ENCODE measurements at regions not wholly inside any gene's neighbourhood (a gene's known extent, or its start where the extent isn't known, plus 50 kb on each side); places are given as distances from the start of the nearest gene placed in this dataset.

DNA sequence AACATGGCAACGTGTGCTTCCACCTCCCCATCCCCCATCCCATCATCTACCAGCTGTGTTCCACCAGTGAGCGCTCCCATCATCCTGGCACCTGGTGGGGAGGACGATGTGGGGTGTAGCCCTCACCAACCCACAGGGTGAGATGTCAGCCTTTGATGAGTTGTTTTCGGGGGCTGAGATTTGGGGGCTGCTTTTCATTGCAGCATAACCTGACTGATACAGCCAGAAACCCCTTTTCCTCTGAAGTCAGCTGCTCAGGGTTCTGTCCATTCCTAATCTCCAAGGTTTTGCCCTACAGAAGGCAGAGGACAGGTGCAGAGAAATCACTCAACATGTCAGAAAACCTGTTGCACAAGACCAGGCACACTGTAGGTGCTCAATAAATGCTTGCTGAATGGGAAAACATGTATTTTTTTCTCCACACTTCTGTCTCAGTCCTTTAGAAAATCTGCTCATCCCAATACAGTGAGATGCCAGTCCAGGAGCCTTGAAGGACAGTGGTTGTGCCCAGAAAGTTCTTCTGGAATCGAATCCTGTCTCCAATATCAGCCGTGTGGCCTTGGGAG, 239.8 kb downstream of the RBM19 start:
- Histone ChIP-seq H3K56ac (ENCODE audit: insufficient read length, low read depth, low read length) (no peak overlapping the region), H3K4ac (ENCODE audit: low read depth, low read length) (no peak overlapping the region), H3K79me2 (ENCODE audit: insufficient read depth, low read length) (no peaks in the 10 kb centered on the region), H2BK5ac (ENCODE audit: insufficient read length, low read length) (no peak overlapping the region), H3K23ac (ENCODE audit: insufficient read length, low read depth, low read length) (no peak overlapping the region), H4K5ac (ENCODE audit: insufficient read length, low read depth, low read length) (no peak overlapping the region), H3K4me1 (ENCODE audit: insufficient read depth, low read length) (no peaks in the 10 kb centered on the region), H3K9me3 (ENCODE audit: control insufficient read depth, low read depth, low read length) (no peaks in the 10 kb centered on the region), H3K4me2 (ENCODE audit: insufficient read depth, insufficient read length, low read length) (no peak overlapping the region), H2BK15ac (ENCODE audit: low read depth, low read length) (no peak overlapping the region), H2BK20ac (ENCODE audit: low read depth, low read length, poor library complexity, severe bottlenecking) (no peak overlapping the region), H3K79me1 (ENCODE audit: insufficient read depth, low read depth, low read length, poor library complexity, severe bottlenecking) (no peaks in the 10 kb centered on the region), H2AK5ac (ENCODE audit: insufficient read length, low read length) (no peak overlapping the region), H2BK120ac (ENCODE audit: low read depth, low read length, poor library complexity, severe bottlenecking) (no peak overlapping the region), H4K20me1 (ENCODE audit: control insufficient read depth, insufficient read depth, insufficient read length) (no peaks in the 10 kb centered on the region), H4K91ac (ENCODE audit: insufficient read length, low read depth, low read length) (no peak overlapping the region), H3K18ac (ENCODE audit: insufficient read length, low read depth, low read length) (no peak overlapping the region), H3K27me3 (ENCODE audit: insufficient read depth, low read length) (no peaks in the 10 kb centered on the region), H3K23me2 (ENCODE audit: insufficient read length, low read depth, low read length, poor library complexity, severe bottlenecking) (no peaks in the 10 kb centered on the region), H2AFZ (ENCODE audit: low read length) (no peak overlapping the region), H3K27ac (ENCODE audit: insufficient read length, low read depth, low read length) (no peak overlapping the region), H2BK12ac (ENCODE audit: insufficient read length, low read depth, low read length) (no peak overlapping the region), H3T11ph (ENCODE audit: low read length) (no peak overlapping the region), H4K8ac (replicated peaks; ENCODE audit: insufficient read length, low read depth, low read length) (no peak overlapping the region), H3K9ac (ENCODE audit: extremely low read depth, insufficient read length, low read length) (no peak overlapping the region), H3K14ac (ENCODE audit: insufficient read depth, low read length) (no peak overlapping the region)
- WGBS (ENCODE audit: extremely low coverage, insufficient read length, low lambda C conversion rate) = no CpG with 5 or more reads among the region's 6 CpGs
- H3K4me1 Mint-ChIP-seq = peaks cover 4 to 5% of the 10 kb centered on the region in 2 experiments; a peak in 3 of 4 replicates
- no peaks in the 10 kb centered on the region for H3K9me3 Mint-ChIP-seq
- peaks cover 41% of the 10 kb centered on the region for H3K27me3 Mint-ChIP-seq (ENCODE audit: low read depth)
- no peak for DNase-seq
- no peaks in the 10 kb centered on the region for H3K36me3 Mint-ChIP-seq (ENCODE audit: insufficient read depth in 1 of 3, low read depth in 3 of 3)
- TF ChIP-seq, protein P1, sequence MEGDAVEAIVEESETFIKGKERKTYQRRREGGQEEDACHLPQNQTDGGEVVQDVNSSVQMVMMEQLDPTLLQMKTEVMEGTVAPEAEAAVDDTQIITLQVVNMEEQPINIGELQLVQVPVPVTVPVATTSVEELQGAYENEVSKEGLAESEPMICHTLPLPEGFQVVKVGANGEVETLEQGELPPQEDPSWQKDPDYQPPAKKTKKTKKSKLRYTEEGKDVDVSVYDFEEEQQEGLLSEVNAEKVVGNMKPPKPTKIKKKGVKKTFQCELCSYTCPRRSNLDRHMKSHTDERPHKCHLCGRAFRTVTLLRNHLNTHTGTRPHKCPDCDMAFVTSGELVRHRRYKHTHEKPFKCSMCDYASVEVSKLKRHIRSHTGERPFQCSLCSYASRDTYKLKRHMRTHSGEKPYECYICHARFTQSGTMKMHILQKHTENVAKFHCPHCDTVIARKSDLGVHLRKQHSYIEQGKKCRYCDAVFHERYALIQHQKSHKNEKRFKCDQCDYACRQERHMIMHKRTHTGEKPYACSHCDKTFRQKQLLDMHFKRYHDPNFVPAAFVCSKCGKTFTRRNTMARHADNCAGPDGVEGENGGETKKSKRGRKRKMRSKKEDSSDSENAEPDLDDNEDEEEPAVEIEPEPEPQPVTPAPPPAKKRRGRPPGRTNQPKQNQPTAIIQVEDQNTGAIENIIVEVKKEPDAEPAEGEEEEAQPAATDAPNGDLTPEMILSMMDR (conservative IDR thresholded peaks at IDR 0.05) = no peak
- H3K4me3 Mint-ChIP-seq = no peak overlapping the region
- H3K27ac Mint-ChIP-seq = no peak overlapping the region

Data from H9 (cell line).